Posterior vena cava (tissue), 2 donors: ENCODE measurements at regions not wholly inside any gene's neighbourhood (a gene's known extent, or its start where the extent isn't known, plus 50 kb on each side); places are given as distances from the start of the nearest gene placed in this dataset.

ENCODE experiments used
- DNase-seq: peaks from one replicate; pipeline ENCODE4 v3.0.0-alpha.2; 2020; ENCODE audit warnings: low spot score
- intact Hi-C, 2 donors: fragments of 100-400 bp; cut with DNase I; formaldehyde crosslinking; loops; one replicate each; pipeline versions ENCODE4 v1.14.1 to v1.14.2; 2022 to 2023
- donor health status: DM: yes; HTN: yes; CAD: no.
- donor health status: DM: yes; HTN: yes; CAD: no.

- intact Hi-C loops, result no loop called here
- no peak for DNase-seq
Observed at GRCh38 chr12:97005174-97005573, 98.1 kb downstream of the NEDD1 start.

- DNase-seq, result no peak
- intact Hi-C loops, result no loop called here
Observed at GRCh38 chr12:97005646-97006045, 98.6 kb downstream of the NEDD1 start.

- intact Hi-C loops, result no loop called here
Observed at GRCh38 chr12:97006585-97006984, 99.5 kb downstream of the NEDD1 start.

GRCh38 chr12:97016163-97016562 is 109.1 kb downstream of the NEDD1 start:
- intact Hi-C loops, result no loop called here
- no peak for DNase-seq

More at GRCh38 chr12:97006585-97006984, 99.5 kb downstream of the NEDD1 start:
- DNase-seq, result no peak

- no peak for DNase-seq
- intact Hi-C loops, result no loop called here
Observed at GRCh38 chr12:97017213-97017612, 110.2 kb downstream of the NEDD1 start.

GRCh38 chr12:97022536-97023230 is 115.6 kb downstream of the NEDD1 start:
- DNase-seq, result no peak
- intact Hi-C loops, result no loop called here

GRCh38 chr12:97024393-97024792 is 117.3 kb downstream of the NEDD1 start:
- no peak for DNase-seq
- intact Hi-C loops, result no loop called here

GRCh38 chr12:97026901-97027300 is 119.8 kb downstream of the NEDD1 start:
- intact Hi-C loops, result no loop called here

GRCh38 chr12:97027482-97027881 is 120.4 kb downstream of the NEDD1 start:
- no peak for DNase-seq
- intact Hi-C loops, result no loop called here

More at GRCh38 chr12:97026901-97027300, 119.8 kb downstream of the NEDD1 start:
- no peak for DNase-seq

GRCh38 chr12:97038131-97038530 is 131.1 kb downstream of the NEDD1 start:
- intact Hi-C loops, result no loop called here
- no peak for DNase-seq

GRCh38 chr12:97038834-97039233 is 131.8 kb downstream of the NEDD1 start:
- no peak for DNase-seq
- intact Hi-C loops, result no loop called here

GRCh38 chr12:97046901-97047300 is 139.8 kb downstream of the NEDD1 start:
- intact Hi-C loops, result no loop called here
- DNase-seq, result no peak

- intact Hi-C loops, result no loop called here
Observed at GRCh38 chr12:97047361-97047760, 140.3 kb downstream of the NEDD1 start.

GRCh38 chr12:97048421-97049035 is 141.5 kb downstream of the NEDD1 start:
- intact Hi-C loops, result no loop called here
- DNase-seq, result no peak

More at GRCh38 chr12:97047361-97047760, 140.3 kb downstream of the NEDD1 start:
- no peak for DNase-seq

- intact Hi-C loops, result no loop called here
Observed at GRCh38 chr12:97050509-97050908, 143.5 kb downstream of the NEDD1 start.

GRCh38 chr12:97051341-97051740 is 144.3 kb downstream of the NEDD1 start:
- DNase-seq, result no peak
- intact Hi-C loops, result no loop called here

More at GRCh38 chr12:97050509-97050908, 143.5 kb downstream of the NEDD1 start:
- no peak for DNase-seq

GRCh38 chr12:97061171-97061570 is 154.1 kb downstream of the NEDD1 start:
- intact Hi-C loops, result no loop called here
- DNase-seq, result no peak

GRCh38 chr12:97063292-97063935 is 156.4 kb downstream of the NEDD1 start:
- intact Hi-C loops, result no loop called here
- DNase-seq, result no peak

GRCh38 chr12:97075161-97075933 is 168.3 kb downstream of the NEDD1 start:
- intact Hi-C loops, result no loop called here
- no peak for DNase-seq
